ENCODE measurements at regions not wholly inside any gene's neighbourhood (a gene's known extent, or its start where the extent isn't known, plus 50 kb on each side); places are given as distances from the start of the nearest gene placed in this dataset.

- DNase-seq (ENCODE audit: low spot score): no peak
Observed at GRCh38 chr2:181305301-181306123, 151.7 kb upstream of the ITGA4 start.

GRCh38 chr2:181306785-181307184 is 150.4 kb upstream of the ITGA4 start:
- no peak for DNase-seq (ENCODE audit: low spot score)

GRCh38 chr2:181307203-181307991 is 149.8 kb upstream of the ITGA4 start:
- no peak for DNase-seq (ENCODE audit: low spot score)

GRCh38 chr2:181308766-181309515 is 148.2 kb upstream of the ITGA4 start:
- DNase-seq (ENCODE audit: low spot score): no peak

GRCh38 chr2:181309586-181309985 is 147.6 kb upstream of the ITGA4 start:
- no peak for DNase-seq (ENCODE audit: low spot score)

- no peak for DNase-seq (ENCODE audit: low spot score)
Observed at GRCh38 chr2:181310967-181311366, 146.2 kb upstream of the ITGA4 start.

- DNase-seq (ENCODE audit: low spot score): no peak
Observed at GRCh38 chr2:181311837-181312236, 145.3 kb upstream of the ITGA4 start.

GRCh38 chr2:181312515-181312927 is 144.7 kb upstream of the ITGA4 start:
- no peak for DNase-seq (ENCODE audit: low spot score)

- DNase-seq (ENCODE audit: low spot score): no peak
Observed at GRCh38 chr2:181313845-181314244, 143.3 kb upstream of the ITGA4 start.

- DNase-seq (ENCODE audit: low spot score): no peak
Observed at GRCh38 chr2:181314551-181314950, 142.6 kb upstream of the ITGA4 start.

- DNase-seq (ENCODE audit: low spot score): no peak
Observed at GRCh38 chr2:181317511-181317910, 139.7 kb upstream of the ITGA4 start.

- DNase-seq (ENCODE audit: low spot score): no peak
Observed at GRCh38 chr2:181318504-181319280, 138.5 kb upstream of the ITGA4 start.

GRCh38 chr2:181319286-181319685 is 137.9 kb upstream of the ITGA4 start:
- DNase-seq (ENCODE audit: low spot score): no peak

- no peak for DNase-seq (ENCODE audit: low spot score)
Observed at GRCh38 chr2:181320638-181321037, 136.5 kb upstream of the ITGA4 start.

GRCh38 chr2:181324912-181325311 is 132.3 kb upstream of the ITGA4 start:
- no peak for DNase-seq (ENCODE audit: low spot score)

GRCh38 chr2:181326661-181327060 is 130.5 kb upstream of the ITGA4 start:
- no peak for DNase-seq (ENCODE audit: low spot score)

GRCh38 chr2:181330286-181330685 is 126.9 kb upstream of the ITGA4 start:
- no peak for DNase-seq (ENCODE audit: low spot score)

GRCh38 chr2:181332044-181332605 is 125.1 kb upstream of the ITGA4 start:
- no peak for DNase-seq (ENCODE audit: low spot score)

- no peak for DNase-seq (ENCODE audit: low spot score)
Observed at GRCh38 chr2:181334158-181334826, 122.9 kb upstream of the ITGA4 start.

- no peak for DNase-seq (ENCODE audit: low spot score)
Observed at GRCh38 chr2:181340891-181341290, 116.3 kb upstream of the ITGA4 start.

Data from SK-N-DZ (cell line).